ENCODE measurements at regions not wholly inside any gene's neighbourhood (a gene's known extent, or its start where the extent isn't known, plus 50 kb on each side); places are given as distances from the start of the nearest gene placed in this dataset.
"Not testable (repeated sequence)": the region's sequence is repeated elsewhere in the genome, so short reads cannot be mapped to it uniquely, and the experiment has no call there.

GRCh38 chr3:118635711-118636110, 398.9 kb downstream of the IGSF11 start:
- DNase-seq, result no peak

- DNase-seq, result no peak
Observed at GRCh38 chr3:118636841-118637240, 397.8 kb downstream of the IGSF11 start.

GRCh38 chr3:118637846-118638245, 396.8 kb downstream of the IGSF11 start:
- DNase-seq, result no peak

GRCh38 chr3:118641608-118642007, 393.0 kb downstream of the IGSF11 start:
- peak in 2 of 3 donors; percentile 12 to 34 for DNase-seq

GRCh38 chr3:118671192-118671591, 363.5 kb downstream of the IGSF11 start:
- no peak for DNase-seq

GRCh38 chr3:118675305-118675704, 359.3 kb downstream of the IGSF11 start:
- DNase-seq, result no peak

DNA sequence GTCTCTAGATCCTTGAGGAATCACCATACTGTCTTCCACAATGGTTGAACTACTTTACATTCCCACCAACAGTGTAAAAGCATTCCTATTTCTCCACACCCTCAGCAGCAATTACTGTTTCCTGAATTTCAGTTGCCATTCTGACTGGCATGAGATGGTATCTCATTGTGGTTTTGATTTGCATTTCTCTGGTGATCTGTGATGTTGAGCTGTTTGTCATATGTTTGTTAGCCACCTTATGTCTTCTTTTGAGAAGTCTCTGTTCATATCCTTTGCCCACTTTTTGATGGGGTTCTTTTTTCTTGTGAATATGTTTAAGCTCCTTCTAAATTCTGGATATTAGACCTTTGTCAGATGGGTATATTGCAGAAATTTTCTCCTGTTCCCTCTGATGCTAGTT, 356.0 kb downstream of the IGSF11 start:
- DNase-seq, result not testable (repeated sequence)

GRCh38 chr3:118682921-118683320, 351.7 kb downstream of the IGSF11 start:
- peak; percentile 33 to 81 (median 66) for DNase-seq

GRCh38 chr3:118683636-118684035, 351.0 kb downstream of the IGSF11 start:
- DNase-seq, result no peak

GRCh38 chr3:118688396-118688884, 346.2 kb downstream of the IGSF11 start:
- no peak for DNase-seq

DNA sequence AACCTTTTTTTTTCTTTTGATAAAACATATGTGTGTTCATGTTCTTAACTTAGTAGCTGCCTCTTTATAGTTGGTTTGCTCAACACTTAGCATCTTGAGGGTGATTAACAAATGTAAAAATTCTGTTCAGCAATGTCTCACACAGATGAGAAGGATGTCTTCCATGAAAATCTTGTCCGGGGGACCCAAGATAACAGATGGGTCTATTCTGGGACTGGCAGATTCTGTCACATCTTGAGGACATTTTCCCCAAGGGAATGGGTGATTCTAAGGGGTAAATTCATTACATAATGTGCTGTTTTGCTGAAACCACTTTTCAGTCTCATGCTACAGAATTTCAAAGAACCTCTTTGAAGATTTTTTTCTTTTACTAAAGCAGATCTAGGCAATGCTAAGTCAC, 342.2 kb downstream of the IGSF11 start:
- DNase-seq, result no peak

DNA sequence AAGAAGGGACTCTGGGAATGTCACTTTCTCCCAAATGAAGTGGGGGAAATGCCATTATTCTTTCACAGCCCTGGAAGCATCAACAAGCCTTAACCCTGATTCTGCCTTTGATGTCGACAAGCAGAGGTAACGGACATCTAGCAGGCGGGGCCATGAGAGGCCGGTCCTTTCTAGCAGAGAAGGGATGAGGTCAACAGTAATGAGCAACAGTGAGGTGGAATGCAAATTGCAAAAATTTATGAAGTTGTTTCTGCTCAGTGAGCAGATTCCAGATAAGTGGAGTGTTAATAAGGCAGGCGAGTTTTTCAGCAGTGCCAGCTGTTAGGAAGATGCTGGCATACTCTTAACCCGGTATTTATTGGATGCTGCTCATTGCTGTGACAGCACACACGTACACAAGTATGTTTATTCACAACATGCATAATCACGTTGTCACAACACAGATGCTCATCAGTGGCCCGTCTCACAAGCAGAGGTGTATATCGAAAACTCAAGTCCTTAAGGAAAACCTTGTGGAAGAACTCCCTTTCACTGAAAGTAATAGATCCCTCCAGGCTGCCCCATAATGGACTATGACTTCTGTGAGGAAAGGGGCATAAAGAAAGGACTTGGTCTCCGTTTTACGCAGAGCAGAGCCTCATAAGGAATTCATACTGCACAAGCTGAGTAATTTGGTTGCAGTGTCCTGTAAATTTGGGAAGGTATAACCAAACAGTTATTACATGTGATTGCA, 329.0 kb downstream of the IGSF11 start:
- no peak for DNase-seq

GRCh38 chr3:118707991-118708390, 326.7 kb downstream of the IGSF11 start:
- no peak for DNase-seq

GRCh38 chr3:118710532-118710931, 324.1 kb downstream of the IGSF11 start:
- no peak for DNase-seq

- DNase-seq, result no peak
Observed at GRCh38 chr3:118713502-118714207, 321.0 kb downstream of the IGSF11 start.

DNA sequence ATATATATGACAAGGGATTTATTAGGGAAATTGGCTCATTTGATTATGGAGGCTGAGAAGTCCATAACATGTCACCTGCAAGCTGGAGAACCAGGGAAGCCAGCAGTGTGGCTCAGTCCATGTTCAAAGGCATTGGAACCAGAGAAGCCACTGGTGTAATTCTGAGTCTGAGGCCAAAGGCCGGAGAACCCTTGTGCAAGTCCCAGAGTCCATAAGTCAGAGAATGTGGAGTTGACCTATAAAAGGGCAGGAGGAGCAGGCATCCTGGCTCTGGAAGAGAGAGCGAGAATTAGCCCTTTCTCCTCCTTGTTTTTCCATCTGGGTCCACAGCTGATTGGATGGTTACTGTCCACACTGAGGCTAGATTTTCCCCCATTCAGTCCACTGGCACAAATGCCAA, 319.8 kb downstream of the IGSF11 start:
- DNase-seq, result no peak

- DNase-seq, result no peak
Observed at GRCh38 chr3:118729546-118729945, 305.1 kb downstream of the IGSF11 start.

DNA sequence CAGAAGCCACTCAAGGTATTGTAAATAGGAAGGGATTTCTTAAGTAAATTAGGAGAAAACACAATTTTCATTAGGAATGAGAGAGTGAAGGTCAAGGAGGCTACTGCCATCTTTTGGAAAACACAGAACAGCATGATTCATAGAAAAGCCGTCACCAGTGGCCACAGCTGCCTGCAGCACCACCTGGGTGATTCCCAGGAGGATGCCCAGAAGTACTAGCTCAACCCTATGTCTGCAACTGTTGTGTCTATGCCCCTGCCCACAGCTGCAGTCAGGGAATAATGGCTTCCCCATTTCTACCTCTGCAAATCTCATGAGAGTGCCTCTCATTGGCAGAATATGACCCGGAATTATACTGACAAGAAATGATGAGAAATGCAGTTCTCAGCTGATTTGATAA, 300.0 kb downstream of the IGSF11 start:
- DNase-seq, result no peak

GRCh38 chr3:118736107-118736506, 298.5 kb downstream of the IGSF11 start:
- DNase-seq, result no peak

- DNase-seq, result no peak
Observed at GRCh38 chr3:118740722-118741290, 293.8 kb downstream of the IGSF11 start.

- no peak for DNase-seq
Observed at GRCh38 chr3:118742760-118743159, 291.9 kb downstream of the IGSF11 start.

DNA sequence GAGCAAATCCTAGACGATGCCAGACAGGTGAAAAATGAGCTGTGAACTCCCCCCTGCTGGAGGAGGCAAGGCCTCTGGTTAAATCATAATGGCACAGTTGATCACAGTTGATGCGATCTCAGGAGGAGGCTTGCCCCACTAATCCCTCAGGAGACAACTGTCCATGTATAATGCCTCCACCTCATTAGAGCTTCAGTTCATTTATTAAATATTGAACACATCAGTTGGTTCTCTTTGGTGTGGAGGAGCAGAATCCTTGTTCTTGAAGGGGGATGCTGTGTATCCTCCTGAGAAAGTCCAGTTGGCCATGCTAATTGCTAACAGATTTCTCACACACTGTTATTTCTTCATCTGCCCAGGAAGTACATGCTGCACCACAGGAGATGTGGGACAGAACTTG, 290.5 kb downstream of the IGSF11 start:
- no peak for DNase-seq
